GM21390 (cell line): ENCODE measurements at regions not wholly inside any gene's neighbourhood (a gene's known extent, or its start where the extent isn't known, plus 50 kb on each side); places are given as distances from the start of the nearest gene placed in this dataset.
"Not testable (repeated sequence)": the region's sequence is repeated elsewhere in the genome, so short reads cannot be mapped to it uniquely, and the experiment has no call there.

Experiments
- ATAC-seq: cut with Tn5 transposase; IDR thresholded peaks from one replicate; pipeline ENCODE4 v1.9.1; 2021; ENCODE audit not compliant: unreplicated experiment

- no peak for ATAC-seq
Measured at GRCh38 chr16:86948046-86948445, 369.1 kb downstream of the C16orf95 start.

GRCh38 chr16:86949116-86949515 lies 368.1 kb downstream of the C16orf95 start:
- ATAC-seq: no peak

- no peak for ATAC-seq
Measured at GRCh38 chr16:86949630-86950029, 367.6 kb downstream of the C16orf95 start.

- no peak for ATAC-seq
Measured at GRCh38 chr16:86951041-86951822, 366.0 kb downstream of the C16orf95 start.

GRCh38 chr16:86951831-86952598 lies 365.2 kb downstream of the C16orf95 start:
- no peak for ATAC-seq

GRCh38 chr16:86952769-86953168 lies 364.4 kb downstream of the C16orf95 start:
- ATAC-seq: no peak

- ATAC-seq: no peak
Measured at GRCh38 chr16:86953631-86954391, 363.4 kb downstream of the C16orf95 start.

- ATAC-seq: no peak
Measured at GRCh38 chr16:86955136-86955855, 361.9 kb downstream of the C16orf95 start.

- no peak for ATAC-seq
Measured at GRCh38 chr16:86956437-86956836, 360.8 kb downstream of the C16orf95 start.

- not testable (repeated sequence) for ATAC-seq
Measured at GRCh38 chr16:86957662-86958198, 359.5 kb downstream of the C16orf95 start.

- no peak for ATAC-seq
Measured at GRCh38 chr16:86958423-86958822, 358.8 kb downstream of the C16orf95 start.

GRCh38 chr16:86959091-86959651 lies 358.0 kb downstream of the C16orf95 start:
- ATAC-seq: no peak

- ATAC-seq: no peak
Measured at GRCh38 chr16:86959729-86960128, 357.5 kb downstream of the C16orf95 start.

GRCh38 chr16:86960266-86960665 lies 356.9 kb downstream of the C16orf95 start:
- no peak for ATAC-seq

GRCh38 chr16:86961171-86961601 lies 356.0 kb downstream of the C16orf95 start:
- ATAC-seq: no peak

GRCh38 chr16:86962259-86962658 lies 354.9 kb downstream of the C16orf95 start:
- ATAC-seq: no peak

GRCh38 chr16:86962913-86963312 lies 354.3 kb downstream of the C16orf95 start:
- no peak for ATAC-seq

GRCh38 chr16:86963600-86964575 lies 353.3 kb downstream of the C16orf95 start:
- no peak for ATAC-seq

- no peak for ATAC-seq
Measured at GRCh38 chr16:86964796-86965241, 352.4 kb downstream of the C16orf95 start.
